ENCODE measurements at regions not wholly inside any gene's neighbourhood (a gene's known extent, or its start where the extent isn't known, plus 50 kb on each side); places are given as distances from the start of the nearest gene placed in this dataset.

- Histone ChIP-seq H3K9me3 (ENCODE audit: severe bottlenecking) (no peaks in the 10 kb centered on the region), H3K27me3 (ENCODE audit: insufficient read depth, low read depth, severe bottlenecking) (no peaks in the 10 kb centered on the region), H3K36me3 (peaks cover 14% of the 10 kb centered on the region), H3K27ac (no peak overlapping the region), H3K4me3 (ENCODE audit: low read depth, low read length) (no peak overlapping the region)
- DNase-seq = no peak
- TF ChIP-seq CTCF (IDR thresholded peaks at IDR 0.05; ENCODE audit: low read depth, low read length) = no peak
These were observed 255.5 kb downstream of the MAN2A1 start for GRCh38 chr5:109945097-109945678.

DNA sequence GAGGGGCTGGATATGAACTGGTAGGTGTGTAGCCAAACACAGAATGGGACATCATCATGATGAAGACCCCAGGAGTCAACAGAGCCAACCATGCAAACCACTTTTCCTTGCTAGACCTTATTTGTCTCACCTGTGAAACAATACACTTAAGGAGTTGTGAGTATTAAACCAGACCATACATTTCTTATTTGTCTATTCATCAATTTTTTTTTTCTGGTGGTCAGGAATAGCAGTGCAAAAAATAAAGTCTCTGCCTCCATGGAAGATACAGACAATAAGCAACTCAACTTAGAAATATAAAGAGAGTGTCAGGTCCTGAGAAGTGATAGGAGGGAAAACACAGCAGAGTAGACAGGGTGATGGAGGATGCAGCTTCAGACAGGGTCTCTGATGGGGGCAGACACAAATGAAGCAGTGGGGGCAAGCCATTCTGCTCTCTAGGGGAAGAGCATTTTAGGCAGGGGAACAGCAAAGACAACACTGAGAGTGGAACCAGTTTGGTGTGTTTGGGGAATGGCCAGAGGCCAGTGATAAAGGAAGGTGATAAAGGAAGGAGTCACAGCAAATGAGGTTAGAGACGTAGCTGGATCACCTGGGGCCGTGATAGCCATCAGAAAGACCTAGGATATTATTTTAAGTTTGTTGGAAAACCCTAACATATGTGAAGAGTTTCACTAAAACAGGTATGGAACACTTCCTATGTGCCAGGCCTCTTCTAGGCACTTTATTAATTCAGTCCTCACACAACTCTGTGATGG, 256.2 kb downstream of the MAN2A1 start:
- H3K36me3 ChIP-seq = peaks cover 8% of the 10 kb centered on the region
- no peak overlapping the region for H3K27ac ChIP-seq
- no peak for TF ChIP-seq CTCF (IDR thresholded peaks at IDR 0.05; ENCODE audit: low read depth, low read length)
- no peak overlapping the region for H3K4me3 ChIP-seq (ENCODE audit: low read depth, low read length)
- DNase-seq = no peak
- no peaks in the 10 kb centered on the region for H3K9me3 ChIP-seq (ENCODE audit: severe bottlenecking)
- no peaks in the 10 kb centered on the region for H3K27me3 ChIP-seq (ENCODE audit: insufficient read depth, low read depth, severe bottlenecking)

DNA sequence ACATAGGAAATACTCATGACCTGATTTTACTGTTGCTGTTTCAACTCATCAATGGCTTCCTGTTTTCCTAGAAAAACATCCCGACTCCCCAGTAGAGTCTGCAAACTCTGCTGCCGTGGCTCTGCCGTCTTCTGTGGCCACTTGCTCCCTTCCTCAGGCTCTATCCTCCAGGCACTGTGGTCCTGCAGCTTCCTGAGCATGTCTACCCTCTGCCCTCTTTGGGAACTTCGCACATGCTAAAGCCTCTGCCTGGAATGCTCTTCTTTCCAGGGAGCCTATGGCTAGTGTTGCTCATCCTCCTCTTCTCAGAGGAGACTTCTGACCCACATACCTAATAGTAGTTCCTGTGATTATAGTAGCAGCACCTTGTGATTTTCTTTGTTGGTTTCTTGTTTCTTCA, 256.9 kb downstream of the MAN2A1 start:
- Histone ChIP-seq H3K4me3 (ENCODE audit: low read depth, low read length) (no peak overlapping the region), H3K9me3 (ENCODE audit: severe bottlenecking) (no peaks in the 10 kb centered on the region), H3K36me3 (peaks cover 8% of the 10 kb centered on the region), H3K27ac (no peak overlapping the region), H3K27me3 (ENCODE audit: insufficient read depth, low read depth, severe bottlenecking) (no peaks in the 10 kb centered on the region)
- DNase-seq = no peak
- no peak for TF ChIP-seq CTCF (IDR thresholded peaks at IDR 0.05; ENCODE audit: low read depth, low read length)

DNA sequence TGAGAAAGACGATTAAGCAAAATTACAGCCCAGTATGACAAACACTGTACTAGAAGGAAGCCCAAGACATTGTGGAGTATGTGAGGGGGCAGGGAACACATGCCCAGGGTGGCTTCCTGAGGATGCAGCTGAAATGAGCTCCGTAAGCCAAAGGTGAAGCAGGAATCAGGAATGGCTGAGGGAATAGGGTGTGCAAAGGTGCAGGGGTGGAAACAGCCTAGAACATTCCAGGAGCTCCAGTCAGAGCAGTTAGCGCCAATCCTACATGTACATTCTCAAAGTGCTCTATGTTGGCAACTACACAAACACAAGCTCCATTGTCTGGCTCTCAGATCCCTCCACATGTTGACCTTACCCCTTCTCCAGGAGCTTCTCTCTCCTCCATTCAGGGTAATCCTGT, 257.9 kb downstream of the MAN2A1 start:
- Histone ChIP-seq H3K27me3 (ENCODE audit: insufficient read depth, low read depth, severe bottlenecking) (no peaks in the 10 kb centered on the region), H3K36me3 (peaks cover 4% of the 10 kb centered on the region), H3K9me3 (ENCODE audit: severe bottlenecking) (no peaks in the 10 kb centered on the region), H3K4me3 (ENCODE audit: low read depth, low read length) (no peak overlapping the region), H3K27ac (no peak overlapping the region)
- no peak for DNase-seq
- TF ChIP-seq CTCF (IDR thresholded peaks at IDR 0.05; ENCODE audit: low read depth, low read length) = no peak

DNA sequence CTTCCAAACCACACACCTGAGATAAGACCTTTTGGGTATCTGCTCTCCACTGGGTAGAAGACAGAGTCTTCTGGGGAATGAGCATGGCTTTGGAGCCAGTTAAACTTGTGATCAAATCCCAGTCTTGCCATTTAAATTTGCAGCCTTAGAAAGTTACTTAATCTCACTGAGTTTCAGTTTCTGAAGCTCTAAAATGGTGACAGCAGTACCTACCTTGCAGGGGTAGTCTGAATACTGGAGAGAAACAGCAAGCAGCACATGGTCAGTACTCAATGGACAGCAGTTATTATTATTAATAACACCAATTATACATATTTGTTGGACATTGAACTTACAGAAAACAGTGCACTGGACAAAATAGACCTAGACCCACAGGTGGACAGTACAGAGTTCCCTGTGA, 260.9 kb downstream of the MAN2A1 start:
- no peak for DNase-seq
- H3K4me3 ChIP-seq (ENCODE audit: low read depth, low read length) = no peak overlapping the region
- no peaks in the 10 kb centered on the region for H3K27me3 ChIP-seq (ENCODE audit: insufficient read depth, low read depth, severe bottlenecking)
- no peaks in the 10 kb centered on the region for H3K9me3 ChIP-seq (ENCODE audit: severe bottlenecking)
- peaks cover 4% of the 10 kb centered on the region for H3K36me3 ChIP-seq
- TF ChIP-seq CTCF (IDR thresholded peaks at IDR 0.05; ENCODE audit: low read depth, low read length) = no peak
- H3K27ac ChIP-seq = no peak overlapping the region
